GM10266 (cell line): ENCODE measurements at regions not wholly inside any gene's neighbourhood (a gene's known extent, or its start where the extent isn't known, plus 50 kb on each side); places are given as distances from the start of the nearest gene placed in this dataset.

Experiments
- DNase-seq: peaks from one replicate; pipeline ENCODE4 v3.0.0; 2012; ENCODE audit errors: extremely low spot score
- CTCF ChIP-seq: IDR thresholded peaks from 2 replicates; pipeline ENCODE4 v1.5.1; 2012; ENCODE audit warnings: mild to moderate bottlenecking, low read depth; ENCODE audit not compliant: control insufficient read depth, insufficient read depth; ENCODE audit errors: missing control alignments

- no peak for TF ChIP-seq CTCF
These were observed 1492.4 kb downstream of the AACS start for GRCh38 chr12:126557659-126558058.

GRCh38 chr12:126558219-126558618 is 1493.0 kb downstream of the AACS start:
- DNase-seq: no peak
- TF ChIP-seq CTCF: no peak

More at GRCh38 chr12:126557659-126558058, 1492.4 kb downstream of the AACS start:
- DNase-seq: no peak

- no peak for DNase-seq
These were observed 1493.6 kb downstream of the AACS start for GRCh38 chr12:126558810-126559209.

GRCh38 chr12:126567016-126567415 is 1501.8 kb downstream of the AACS start:
- no peak for DNase-seq
- TF ChIP-seq CTCF: no peak

More at GRCh38 chr12:126558810-126559209, 1493.6 kb downstream of the AACS start:
- no peak for TF ChIP-seq CTCF

GRCh38 chr12:126569706-126570105 is 1504.5 kb downstream of the AACS start:
- TF ChIP-seq CTCF: no peak
- DNase-seq: no peak

- no peak for DNase-seq
- no peak for TF ChIP-seq CTCF
These were observed 1505.3 kb downstream of the AACS start for GRCh38 chr12:126570566-126570965.

- TF ChIP-seq CTCF: no peak
- no peak for DNase-seq
These were observed 1506.9 kb downstream of the AACS start for GRCh38 chr12:126572170-126572569.
